H1 (cell line): ENCODE measurements at regions not wholly inside any gene's neighbourhood (a gene's known extent, or its start where the extent isn't known, plus 50 kb on each side); places are given as distances from the start of the nearest gene placed in this dataset.

Experiments used
- ASH2L ChIP-seq: fragments of 200-600, 300-600 bp; sonication (generic); IDR thresholded peaks from one replicate; pipeline ENCODE4 v1.7.1; 2017; ENCODE audit warnings: low read length
- BACH1 ChIP-seq: IDR thresholded peaks from 2 replicates; pipeline ENCODE4 v1.6.1; 2012; ENCODE audit warnings: low read length, improper control_type of control experiment
- CBX5 ChIP-seq: fragments of 300-800, 300-1000 bp; sonication (generic); IDR thresholded peaks from 2 replicates; pipeline ENCODE4 v1.7.1; 2016; ENCODE audit warnings: antibody characterized with exemption, low read length, low read depth
- GABPA ChIP-seq: IDR thresholded peaks from 2 replicates; pipeline ENCODE4 v1.6.1; 2011; ENCODE audit warnings: mild to moderate bottlenecking, low read length, moderate library complexity, borderline replicate concordance; ENCODE audit not compliant: insufficient read depth
- GTF2F1 ChIP-seq: IDR thresholded peaks from 2 replicates; pipeline ENCODE4 v1.6.1; 2012; ENCODE audit warnings: low read depth, low read length, improper control_type of control experiment, borderline replicate concordance
- JUN ChIP-seq: IDR thresholded peaks from 2 replicates; pipeline ENCODE4 v1.6.1; 2011; ENCODE audit warnings: low read depth, mild to moderate bottlenecking, improper control_type of control experiment, low read length
- JUND ChIP-seq: IDR thresholded peaks from 2 replicates; pipeline ENCODE4 v1.6.1; 2011; ENCODE audit warnings: mild to moderate bottlenecking, improper control_type of control experiment, low read length
- NANOG ChIP-seq: IDR thresholded peaks from 2 replicates; pipeline ENCODE4 v1.6.1; 2011; ENCODE audit warnings: low read length, low read depth, mild to moderate bottlenecking, inconsistent platforms; ENCODE audit not compliant: insufficient read depth, poor library complexity, severe bottlenecking
- PHF8 ChIP-seq: fragments of 200-600 bp; sonication (generic); conservative IDR thresholded peaks from 2 replicates; pipeline ENCODE4 v1.7.1; 2012; ENCODE audit warnings: low read depth, mild to moderate bottlenecking, inconsistent platforms, low read length, moderate library complexity
- SIX5 ChIP-seq: IDR thresholded peaks from 2 replicates; pipeline ENCODE4 v1.6.1; 2011; ENCODE audit warnings: mild to moderate bottlenecking, low read depth, low read length
- TEAD4 ChIP-seq: IDR thresholded peaks from 2 replicates; pipeline ENCODE4 v1.6.1; 2012; ENCODE audit warnings: low read depth, low read length, inconsistent platforms, mixed read lengths
- TF ChIP-seq, protein P1 (sequence below): fragments of 300-600 bp; sonication (generic); IDR thresholded peaks from 2 replicates; pipeline ENCODE4 v1.7.1; 2012; ENCODE audit warnings: low read length, moderate library complexity, mild to moderate bottlenecking, inconsistent platforms; ENCODE audit not compliant: insufficient replicate concordance

DNA sequence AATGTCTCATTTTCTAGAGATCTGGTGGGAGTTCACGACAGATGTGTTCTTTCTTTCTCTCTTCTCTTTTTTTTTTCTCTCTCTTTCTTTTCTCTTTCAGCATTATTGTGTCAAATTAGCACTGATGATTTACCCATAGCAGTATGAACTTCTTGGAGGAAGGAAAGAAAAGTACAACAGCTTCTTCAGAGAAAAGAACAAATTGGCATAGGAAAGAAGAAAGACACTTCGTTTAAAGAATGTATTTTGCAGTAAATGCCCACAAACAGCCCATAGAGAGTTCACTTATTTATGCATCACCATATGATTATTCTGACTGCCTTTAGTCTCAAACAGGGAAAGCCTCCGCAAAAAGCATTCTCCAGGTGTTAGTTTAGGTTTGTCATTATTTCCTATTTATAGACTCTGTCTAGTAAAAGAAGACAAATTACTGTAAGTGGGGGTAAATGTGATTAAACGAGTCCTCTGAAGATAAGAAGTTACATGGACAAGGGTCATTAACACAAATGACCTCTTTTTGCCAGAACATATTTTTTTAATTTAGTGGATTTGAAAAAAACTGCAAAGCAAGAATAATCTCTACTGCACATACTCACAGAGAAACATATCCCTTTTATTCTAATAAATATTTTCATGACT, 68.0 kb downstream of the POU5F2 start (continued):
- TF ChIP-seq, protein P1, sequence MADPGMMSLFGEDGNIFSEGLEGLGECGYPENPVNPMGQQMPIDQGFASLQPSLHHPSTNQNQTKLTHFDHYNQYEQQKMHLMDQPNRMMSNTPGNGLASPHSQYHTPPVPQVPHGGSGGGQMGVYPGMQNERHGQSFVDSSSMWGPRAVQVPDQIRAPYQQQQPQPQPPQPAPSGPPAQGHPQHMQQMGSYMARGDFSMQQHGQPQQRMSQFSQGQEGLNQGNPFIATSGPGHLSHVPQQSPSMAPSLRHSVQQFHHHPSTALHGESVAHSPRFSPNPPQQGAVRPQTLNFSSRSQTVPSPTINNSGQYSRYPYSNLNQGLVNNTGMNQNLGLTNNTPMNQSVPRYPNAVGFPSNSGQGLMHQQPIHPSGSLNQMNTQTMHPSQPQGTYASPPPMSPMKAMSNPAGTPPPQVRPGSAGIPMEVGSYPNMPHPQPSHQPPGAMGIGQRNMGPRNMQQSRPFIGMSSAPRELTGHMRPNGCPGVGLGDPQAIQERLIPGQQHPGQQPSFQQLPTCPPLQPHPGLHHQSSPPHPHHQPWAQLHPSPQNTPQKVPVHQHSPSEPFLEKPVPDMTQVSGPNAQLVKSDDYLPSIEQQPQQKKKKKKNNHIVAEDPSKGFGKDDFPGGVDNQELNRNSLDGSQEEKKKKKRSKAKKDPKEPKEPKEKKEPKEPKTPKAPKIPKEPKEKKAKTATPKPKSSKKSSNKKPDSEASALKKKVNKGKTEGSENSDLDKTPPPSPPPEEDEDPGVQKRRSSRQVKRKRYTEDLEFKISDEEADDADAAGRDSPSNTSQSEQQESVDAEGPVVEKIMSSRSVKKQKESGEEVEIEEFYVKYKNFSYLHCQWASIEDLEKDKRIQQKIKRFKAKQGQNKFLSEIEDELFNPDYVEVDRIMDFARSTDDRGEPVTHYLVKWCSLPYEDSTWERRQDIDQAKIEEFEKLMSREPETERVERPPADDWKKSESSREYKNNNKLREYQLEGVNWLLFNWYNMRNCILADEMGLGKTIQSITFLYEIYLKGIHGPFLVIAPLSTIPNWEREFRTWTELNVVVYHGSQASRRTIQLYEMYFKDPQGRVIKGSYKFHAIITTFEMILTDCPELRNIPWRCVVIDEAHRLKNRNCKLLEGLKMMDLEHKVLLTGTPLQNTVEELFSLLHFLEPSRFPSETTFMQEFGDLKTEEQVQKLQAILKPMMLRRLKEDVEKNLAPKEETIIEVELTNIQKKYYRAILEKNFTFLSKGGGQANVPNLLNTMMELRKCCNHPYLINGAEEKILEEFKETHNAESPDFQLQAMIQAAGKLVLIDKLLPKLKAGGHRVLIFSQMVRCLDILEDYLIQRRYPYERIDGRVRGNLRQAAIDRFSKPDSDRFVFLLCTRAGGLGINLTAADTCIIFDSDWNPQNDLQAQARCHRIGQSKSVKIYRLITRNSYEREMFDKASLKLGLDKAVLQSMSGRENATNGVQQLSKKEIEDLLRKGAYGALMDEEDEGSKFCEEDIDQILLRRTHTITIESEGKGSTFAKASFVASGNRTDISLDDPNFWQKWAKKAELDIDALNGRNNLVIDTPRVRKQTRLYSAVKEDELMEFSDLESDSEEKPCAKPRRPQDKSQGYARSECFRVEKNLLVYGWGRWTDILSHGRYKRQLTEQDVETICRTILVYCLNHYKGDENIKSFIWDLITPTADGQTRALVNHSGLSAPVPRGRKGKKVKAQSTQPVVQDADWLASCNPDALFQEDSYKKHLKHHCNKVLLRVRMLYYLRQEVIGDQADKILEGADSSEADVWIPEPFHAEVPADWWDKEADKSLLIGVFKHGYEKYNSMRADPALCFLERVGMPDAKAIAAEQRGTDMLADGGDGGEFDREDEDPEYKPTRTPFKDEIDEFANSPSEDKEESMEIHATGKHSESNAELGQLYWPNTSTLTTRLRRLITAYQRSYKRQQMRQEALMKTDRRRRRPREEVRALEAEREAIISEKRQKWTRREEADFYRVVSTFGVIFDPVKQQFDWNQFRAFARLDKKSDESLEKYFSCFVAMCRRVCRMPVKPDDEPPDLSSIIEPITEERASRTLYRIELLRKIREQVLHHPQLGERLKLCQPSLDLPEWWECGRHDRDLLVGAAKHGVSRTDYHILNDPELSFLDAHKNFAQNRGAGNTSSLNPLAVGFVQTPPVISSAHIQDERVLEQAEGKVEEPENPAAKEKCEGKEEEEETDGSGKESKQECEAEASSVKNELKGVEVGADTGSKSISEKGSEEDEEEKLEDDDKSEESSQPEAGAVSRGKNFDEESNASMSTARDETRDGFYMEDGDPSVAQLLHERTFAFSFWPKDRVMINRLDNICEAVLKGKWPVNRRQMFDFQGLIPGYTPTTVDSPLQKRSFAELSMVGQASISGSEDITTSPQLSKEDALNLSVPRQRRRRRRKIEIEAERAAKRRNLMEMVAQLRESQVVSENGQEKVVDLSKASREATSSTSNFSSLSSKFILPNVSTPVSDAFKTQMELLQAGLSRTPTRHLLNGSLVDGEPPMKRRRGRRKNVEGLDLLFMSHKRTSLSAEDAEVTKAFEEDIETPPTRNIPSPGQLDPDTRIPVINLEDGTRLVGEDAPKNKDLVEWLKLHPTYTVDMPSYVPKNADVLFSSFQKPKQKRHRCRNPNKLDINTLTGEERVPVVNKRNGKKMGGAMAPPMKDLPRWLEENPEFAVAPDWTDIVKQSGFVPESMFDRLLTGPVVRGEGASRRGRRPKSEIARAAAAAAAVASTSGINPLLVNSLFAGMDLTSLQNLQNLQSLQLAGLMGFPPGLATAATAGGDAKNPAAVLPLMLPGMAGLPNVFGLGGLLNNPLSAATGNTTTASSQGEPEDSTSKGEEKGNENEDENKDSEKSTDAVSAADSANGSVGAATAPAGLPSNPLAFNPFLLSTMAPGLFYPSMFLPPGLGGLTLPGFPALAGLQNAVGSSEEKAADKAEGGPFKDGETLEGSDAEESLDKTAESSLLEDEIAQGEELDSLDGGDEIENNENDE, result no peak
- TF ChIP-seq GTF2F1 (no peak), BACH1 (no peak), ASH2L (no peak), JUND (no peak), GABPA (no peak), PHF8 (no peak), CBX5 (no peak), NANOG (no peak), SIX5 (no peak), JUN (no peak), TEAD4 (no peak)
